Suprapubic skin (tissue), 3 donors: ENCODE measurements at regions not wholly inside any gene's neighbourhood (a gene's known extent, or its start where the extent isn't known, plus 50 kb on each side); places are given as distances from the start of the nearest gene placed in this dataset.

Experiments
- POLR2A ChIP-seq, 2 donors: fragments of 450-650 bp; IDR thresholded peaks; one replicate each; pipeline ENCODE4 v1.6.1; 2017; ENCODE audit warnings: antibody characterized with exemption in 2 of 2, mild to moderate bottlenecking in 2 of 2, moderate library complexity in 2 of 2
- TF ChIP-seq, protein P1 (sequence below), 2 donors: fragments of 200-600 bp in 1 of 2; fragments of 450-650 bp in 1 of 2; sonication (generic) in 1 of 2; IDR thresholded peaks; one replicate each; pipeline ENCODE4 v1.5.1; 2016 to 2019; ENCODE audit warnings: antibody characterized with exemption in 2 of 2, mild to moderate bottlenecking in 1 of 2, moderate library complexity in 1 of 2

DNA sequence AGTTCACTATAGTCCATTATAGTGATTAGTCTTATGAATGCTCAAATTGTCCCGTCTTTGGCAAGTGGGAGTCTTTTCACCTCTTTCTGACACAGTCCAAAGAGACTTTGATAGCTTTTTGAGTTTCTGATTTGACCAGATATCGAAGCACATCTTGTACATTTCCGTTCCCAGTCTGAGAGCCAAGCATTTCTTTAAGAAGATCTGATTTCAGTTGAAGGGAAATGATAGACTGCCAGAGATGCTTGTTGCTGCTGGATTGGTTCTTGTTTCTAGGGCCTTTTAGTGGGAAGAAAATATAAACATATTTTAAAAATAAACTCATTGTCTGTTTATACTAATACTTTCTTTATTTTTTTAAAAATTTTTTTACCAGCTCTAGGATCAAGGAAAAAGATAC, 54.1 kb upstream of the IER3 start:
- TF ChIP-seq, protein P1, sequence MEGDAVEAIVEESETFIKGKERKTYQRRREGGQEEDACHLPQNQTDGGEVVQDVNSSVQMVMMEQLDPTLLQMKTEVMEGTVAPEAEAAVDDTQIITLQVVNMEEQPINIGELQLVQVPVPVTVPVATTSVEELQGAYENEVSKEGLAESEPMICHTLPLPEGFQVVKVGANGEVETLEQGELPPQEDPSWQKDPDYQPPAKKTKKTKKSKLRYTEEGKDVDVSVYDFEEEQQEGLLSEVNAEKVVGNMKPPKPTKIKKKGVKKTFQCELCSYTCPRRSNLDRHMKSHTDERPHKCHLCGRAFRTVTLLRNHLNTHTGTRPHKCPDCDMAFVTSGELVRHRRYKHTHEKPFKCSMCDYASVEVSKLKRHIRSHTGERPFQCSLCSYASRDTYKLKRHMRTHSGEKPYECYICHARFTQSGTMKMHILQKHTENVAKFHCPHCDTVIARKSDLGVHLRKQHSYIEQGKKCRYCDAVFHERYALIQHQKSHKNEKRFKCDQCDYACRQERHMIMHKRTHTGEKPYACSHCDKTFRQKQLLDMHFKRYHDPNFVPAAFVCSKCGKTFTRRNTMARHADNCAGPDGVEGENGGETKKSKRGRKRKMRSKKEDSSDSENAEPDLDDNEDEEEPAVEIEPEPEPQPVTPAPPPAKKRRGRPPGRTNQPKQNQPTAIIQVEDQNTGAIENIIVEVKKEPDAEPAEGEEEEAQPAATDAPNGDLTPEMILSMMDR (IDR thresholded peaks at IDR 0.05), result no peak
- no peak for TF ChIP-seq POLR2A (IDR thresholded peaks at IDR 0.05)
